HCT116 (cell line): ENCODE measurements at regions not wholly inside any gene's neighbourhood (a gene's known extent, or its start where the extent isn't known, plus 50 kb on each side); places are given as distances from the start of the nearest gene placed in this dataset.

Source experiments
- CTCF ChIP-seq, 3 experiments: fragments of 200-600 bp in 1 of 3; sonication (generic) in 1 of 3; IDR thresholded peaks in 2 of 3; conservative IDR thresholded peaks in 1 of 3; 2 replicates each; pipeline ENCODE4 v1.5.1; 2012 to 2017; ENCODE audit warnings: low read depth in 2 of 3, low read length in 2 of 3, antibody characterized with exemption in 1 of 3, borderline replicate concordance in 1 of 3, control low read depth in 1 of 3, mild to moderate bottlenecking in 1 of 3, mixed read lengths in 1 of 3, mixed run types in 1 of 3, moderate library complexity in 1 of 3; ENCODE audit not compliant: insufficient read depth in 1 of 3
- EGR1 ChIP-seq: IDR thresholded peaks from 2 replicates; pipeline ENCODE4 v1.6.1; 2012; ENCODE audit warnings: low read depth
- POLR2A ChIP-seq: IDR thresholded peaks from 2 replicates; pipeline ENCODE4 v1.7.0; 2011; ENCODE audit warnings: borderline replicate concordance; ENCODE audit not compliant: insufficient read depth, insufficient read length; ENCODE audit errors: extremely low read depth

GRCh38 chr11:115684699-115685098, 180.5 kb upstream of the CADM1 start:
- no peak for TF ChIP-seq CTCF (IDR thresholded peaks at IDR 0.05 in 2 of 3, conservative IDR thresholded peaks at IDR 0.05 in 1 of 3; ENCODE audit: borderline replicate concordance in 1 of 3, insufficient read depth in 1 of 3, low read depth in 2 of 3, low read length in 2 of 3)
- no peak for TF ChIP-seq POLR2A
- no peak for TF ChIP-seq EGR1
